ENCODE measurements at regions not wholly inside any gene's neighbourhood (a gene's known extent, or its start where the extent isn't known, plus 50 kb on each side); places are given as distances from the start of the nearest gene placed in this dataset.

GRCh38 chr3:55322638-55323037, 164.5 kb downstream of the WNT5A start:
- TF ChIP-seq CTCF (IDR thresholded peaks at IDR 0.05) (no peak), POLR2A (IDR thresholded peaks at IDR 0.05) (no peak)
